GM23248 (cell line): ENCODE measurements at regions not wholly inside any gene's neighbourhood (a gene's known extent, or its start where the extent isn't known, plus 50 kb on each side); places are given as distances from the start of the nearest gene placed in this dataset.

Source experiments
- EZH2 ChIP-seq: fragments of 200-600 bp; sonication (generic); IDR thresholded peaks from 2 replicates; pipeline ENCODE4 v1.6.1; 2018; ENCODE audit warnings: antibody characterized with exemption, mild to moderate bottlenecking; ENCODE audit not compliant: insufficient read depth, poor library complexity, severe bottlenecking
- EZH2phosphoT487 ChIP-seq: fragments of 200-600 bp; sonication (generic); IDR thresholded peaks from 2 replicates; pipeline ENCODE4 v1.6.1; 2018; ENCODE audit warnings: antibody characterized with exemption, moderate library complexity, mild to moderate bottlenecking, low read depth; ENCODE audit not compliant: insufficient read depth

GRCh38 chr10:120085096-120085796 is 192.7 kb downstream of the SEC23IP start:
- no peak for TF ChIP-seq EZH2
- TF ChIP-seq EZH2phosphoT487: no peak
